RPMI8226 (cell line): ENCODE measurements at regions not wholly inside any gene's neighbourhood (a gene's known extent, or its start where the extent isn't known, plus 50 kb on each side); places are given as distances from the start of the nearest gene placed in this dataset.

Experiments used
- DNase-seq: peaks from one replicate; pipeline ENCODE4 v3.0.0-alpha.2; 2015

DNA sequence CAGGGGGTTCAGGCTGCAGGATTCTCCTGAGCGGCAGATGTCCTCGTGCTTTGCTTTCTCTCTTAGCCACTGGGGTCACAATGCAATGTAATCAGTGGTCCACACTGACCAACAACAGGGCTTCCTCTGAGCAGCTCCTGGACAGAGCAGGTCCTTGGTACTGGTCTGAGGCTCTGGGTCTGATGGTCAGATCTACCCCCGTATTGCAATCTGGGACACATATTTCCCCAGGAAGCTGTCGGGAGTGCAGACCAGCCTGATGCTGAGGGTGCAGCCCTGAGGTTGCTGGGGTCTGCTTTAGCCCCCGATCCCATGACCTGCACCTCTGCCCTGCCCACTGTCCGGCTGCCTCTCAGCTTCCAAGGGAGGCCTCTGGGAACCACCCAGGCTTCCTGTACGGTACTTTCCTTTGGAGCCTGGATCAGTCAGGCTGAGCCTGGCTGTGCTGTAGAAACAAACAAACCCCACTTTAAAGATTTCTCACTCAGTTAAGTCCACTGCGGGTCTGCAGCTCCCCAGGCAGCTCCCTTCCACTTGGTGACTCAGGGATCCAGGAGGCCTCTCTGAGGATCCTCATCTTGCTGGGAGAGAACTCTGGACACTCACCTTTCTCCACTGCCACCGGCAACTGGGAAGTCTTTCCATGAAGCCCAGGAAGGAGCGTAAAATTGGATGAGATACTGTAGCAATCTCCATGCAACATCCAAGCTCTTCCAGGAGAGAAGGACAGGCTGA, 1046.6 kb downstream of the TBC1D22A start:
- no peak for DNase-seq

DNA sequence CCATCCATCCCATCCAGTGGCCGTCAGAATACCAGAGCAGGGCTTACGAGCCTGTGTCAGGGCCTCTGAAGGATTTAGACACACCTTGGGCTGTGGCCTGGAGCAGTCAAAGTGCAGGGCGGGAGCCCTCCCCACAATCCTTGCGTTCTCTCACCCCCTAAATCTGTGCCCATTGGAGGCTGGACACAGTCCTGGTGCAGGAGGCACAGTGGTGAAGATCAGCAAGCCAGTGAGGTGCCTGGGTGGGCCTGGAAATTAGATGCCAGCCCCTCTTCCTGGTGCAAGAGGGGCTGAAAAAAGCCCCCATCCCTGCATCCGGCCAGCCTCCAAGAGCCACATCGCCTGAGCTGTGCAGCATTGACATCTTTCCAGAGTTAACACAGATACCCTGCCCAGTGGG, 1045.8 kb downstream of the TBC1D22A start:
- no peak for DNase-seq

DNA sequence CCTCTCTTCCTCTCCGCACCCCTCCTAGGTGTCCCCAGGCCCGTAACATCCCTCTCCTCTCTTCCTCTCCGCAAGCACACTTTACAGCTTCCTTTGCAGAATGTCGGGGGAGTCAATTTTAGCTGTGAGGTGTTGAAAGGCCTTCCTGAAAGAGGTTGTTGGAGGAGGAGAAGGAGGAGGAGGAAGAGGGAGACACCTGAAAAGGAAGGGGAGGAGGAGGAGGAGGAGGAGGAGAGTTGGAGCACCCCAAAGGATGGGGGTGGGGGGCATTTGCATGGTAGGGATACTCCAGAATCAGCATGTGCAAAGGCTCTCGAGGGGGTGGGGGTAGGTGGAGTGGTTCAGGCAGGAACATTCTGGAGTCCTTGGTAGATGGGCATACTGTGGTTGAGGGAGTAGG, 1045.1 kb downstream of the TBC1D22A start:
- no peak for DNase-seq

DNA sequence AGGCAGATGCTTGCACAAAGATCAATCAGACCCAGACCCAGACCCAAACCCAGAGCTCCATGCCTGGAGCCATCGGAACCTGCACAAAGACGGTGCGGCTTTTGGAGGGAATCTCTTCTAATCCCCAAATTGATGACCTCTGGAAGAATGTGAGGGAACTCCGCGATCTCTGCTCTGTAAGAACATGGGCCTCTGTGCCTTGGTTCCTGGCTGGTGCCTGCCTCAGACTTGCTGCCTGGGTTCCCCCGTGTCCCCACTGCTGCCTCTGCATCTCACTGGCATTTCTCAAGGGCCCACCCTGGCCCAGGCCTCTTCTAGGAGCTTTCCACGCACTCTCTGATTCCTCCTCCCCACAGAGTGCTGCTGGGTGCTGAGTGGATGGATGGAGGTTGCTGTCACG, 1044.4 kb downstream of the TBC1D22A start:
- DNase-seq: no peak

DNA sequence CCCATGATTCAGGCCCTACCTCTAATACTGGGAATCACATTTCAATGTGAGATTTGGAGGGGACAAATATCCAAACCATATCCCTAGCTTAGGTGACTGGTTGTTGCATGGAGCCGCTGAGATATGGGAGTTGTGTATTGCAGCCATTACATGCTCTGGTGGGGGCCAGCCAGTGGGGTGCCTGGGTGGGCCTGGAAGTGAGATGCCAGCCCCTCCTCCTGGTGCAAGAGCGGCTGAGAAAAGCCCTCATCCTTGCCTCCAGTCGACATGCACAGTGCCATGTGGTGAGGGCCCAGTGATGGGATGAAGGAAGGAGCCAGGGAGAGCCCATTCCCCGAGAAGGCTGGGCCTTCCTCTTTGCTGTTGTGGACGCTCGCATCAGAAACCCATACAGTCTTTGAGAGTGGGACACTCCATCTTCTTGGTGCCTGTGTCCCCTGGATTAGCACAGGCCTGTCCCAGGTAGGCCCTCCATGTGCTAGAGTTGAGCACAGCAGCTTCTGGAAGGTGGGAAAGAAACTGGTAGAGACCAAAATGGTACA, 1043.0 kb downstream of the TBC1D22A start:
- DNase-seq: no peak

DNA sequence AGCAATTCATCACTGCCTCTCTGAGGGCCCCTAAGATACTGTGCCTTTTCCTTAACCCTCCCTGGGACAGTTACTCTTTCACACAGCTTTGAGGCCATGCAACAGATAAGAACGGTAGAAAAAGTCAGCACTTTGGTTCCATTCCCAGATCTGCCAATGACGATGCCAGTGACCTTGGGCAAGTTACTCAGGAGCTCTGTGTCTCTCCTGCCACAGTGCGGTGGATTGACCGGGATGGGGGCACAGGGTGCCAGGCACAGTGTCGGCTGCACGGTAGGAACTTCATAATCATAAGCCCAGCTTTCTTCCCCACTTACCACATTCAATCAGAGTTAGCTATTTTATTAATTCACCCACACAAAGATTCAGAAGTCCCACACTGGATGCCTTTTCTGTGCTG, 1041.8 kb downstream of the TBC1D22A start:
- DNase-seq: no peak

DNA sequence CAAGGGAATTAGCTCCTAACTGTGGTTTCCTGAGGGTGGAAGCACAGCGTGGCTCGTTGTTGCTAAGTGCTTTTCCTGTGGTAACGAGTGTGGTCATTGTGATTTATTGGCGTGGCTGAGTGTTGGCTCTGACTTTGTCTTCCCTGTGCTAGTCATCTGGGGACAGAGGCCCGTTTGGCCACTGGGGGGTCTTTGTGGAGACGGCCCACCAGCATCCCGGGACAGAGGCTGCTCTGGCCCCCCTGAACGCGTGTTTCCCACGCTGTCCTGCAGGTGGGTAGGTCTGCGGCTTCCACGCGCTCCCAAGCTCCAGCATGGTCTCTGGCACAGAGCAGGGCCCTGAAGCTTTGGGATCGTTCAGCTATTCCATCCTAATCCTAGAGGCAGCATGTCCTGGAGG, 1040.0 kb downstream of the TBC1D22A start:
- DNase-seq: no peak

DNA sequence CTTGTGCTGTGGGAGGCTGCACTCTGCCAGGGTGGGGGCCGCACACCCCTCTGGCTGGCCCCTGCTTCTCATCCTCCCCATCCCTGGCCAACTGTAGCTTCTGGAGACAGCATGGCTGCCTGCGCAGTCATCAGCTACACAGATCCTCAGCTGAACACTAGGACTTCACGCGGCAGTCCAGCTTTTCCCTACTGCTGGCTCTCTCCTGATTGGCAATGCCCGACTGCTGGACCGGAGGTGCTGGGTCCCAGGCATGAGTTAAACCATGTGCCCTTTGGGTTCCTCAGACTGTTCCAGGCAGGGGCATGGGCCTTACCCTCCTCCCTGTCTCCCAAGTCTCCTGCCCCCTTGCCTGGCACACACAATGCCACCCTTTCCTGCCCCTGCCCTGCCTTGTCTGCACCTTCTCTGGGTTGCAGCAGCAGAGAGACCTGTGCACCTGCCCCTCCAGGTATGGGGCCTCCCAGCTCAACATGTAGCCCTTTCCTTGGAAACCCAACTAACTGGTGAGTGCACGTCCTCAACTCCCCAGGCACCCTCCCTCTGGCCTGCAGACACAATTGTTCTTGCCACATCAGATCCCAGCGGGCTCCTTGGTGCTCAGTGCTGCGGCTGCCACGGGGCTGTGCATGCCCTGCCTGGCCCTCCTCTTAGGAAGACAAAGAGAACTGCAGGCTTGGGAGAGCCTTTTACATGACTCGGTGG, 1039.2 kb downstream of the TBC1D22A start:
- DNase-seq: no peak

DNA sequence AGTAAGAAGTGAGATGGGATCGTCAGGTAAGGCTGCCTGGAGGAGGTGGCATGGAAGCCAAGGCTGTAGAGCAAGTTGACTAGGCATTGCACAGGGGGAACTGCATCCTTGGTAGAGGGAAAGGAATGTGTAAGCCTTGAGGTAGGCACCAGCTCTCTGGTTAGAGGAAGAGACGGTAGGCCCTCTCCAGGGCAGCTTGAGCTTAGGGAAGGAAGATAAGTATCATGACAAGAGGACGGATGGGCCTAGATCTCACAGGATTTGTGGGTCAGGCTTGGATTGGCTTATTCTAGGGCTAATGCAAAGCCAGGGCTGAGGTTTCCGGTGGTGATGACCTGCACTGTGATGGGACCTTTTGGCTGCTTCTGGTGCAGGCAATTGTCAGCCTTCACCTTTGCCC, 1035.8 kb downstream of the TBC1D22A start:
- no peak for DNase-seq

DNA sequence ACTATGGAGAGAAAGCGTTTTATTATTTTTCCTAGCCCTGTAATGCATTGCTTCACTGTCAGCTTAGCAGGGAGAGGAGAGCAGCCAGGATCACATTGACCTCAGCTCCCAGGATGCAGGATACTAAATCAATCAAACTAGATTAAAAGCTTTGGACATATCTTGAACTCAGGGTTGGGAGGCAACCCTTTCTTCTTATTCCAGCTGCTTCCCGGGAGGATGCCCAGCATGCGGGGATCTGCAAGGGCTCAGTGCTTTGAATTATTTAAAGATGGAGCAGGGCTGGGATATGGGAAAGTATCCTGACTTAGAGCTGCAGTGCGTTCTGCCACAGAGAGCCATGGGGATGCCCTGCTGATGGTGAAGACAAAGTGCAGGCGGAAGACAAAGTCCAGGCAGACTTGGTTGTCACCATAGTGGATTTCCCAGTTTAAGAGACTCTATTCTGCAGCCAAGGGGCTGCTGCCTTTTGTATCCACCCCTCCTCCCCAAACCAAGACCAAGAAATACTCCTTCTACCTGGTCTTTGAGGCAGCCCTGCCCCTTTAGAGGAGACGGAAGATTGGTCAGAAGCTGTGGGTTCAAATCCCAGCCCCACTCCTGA, 1035.0 kb downstream of the TBC1D22A start:
- DNase-seq: no peak

DNA sequence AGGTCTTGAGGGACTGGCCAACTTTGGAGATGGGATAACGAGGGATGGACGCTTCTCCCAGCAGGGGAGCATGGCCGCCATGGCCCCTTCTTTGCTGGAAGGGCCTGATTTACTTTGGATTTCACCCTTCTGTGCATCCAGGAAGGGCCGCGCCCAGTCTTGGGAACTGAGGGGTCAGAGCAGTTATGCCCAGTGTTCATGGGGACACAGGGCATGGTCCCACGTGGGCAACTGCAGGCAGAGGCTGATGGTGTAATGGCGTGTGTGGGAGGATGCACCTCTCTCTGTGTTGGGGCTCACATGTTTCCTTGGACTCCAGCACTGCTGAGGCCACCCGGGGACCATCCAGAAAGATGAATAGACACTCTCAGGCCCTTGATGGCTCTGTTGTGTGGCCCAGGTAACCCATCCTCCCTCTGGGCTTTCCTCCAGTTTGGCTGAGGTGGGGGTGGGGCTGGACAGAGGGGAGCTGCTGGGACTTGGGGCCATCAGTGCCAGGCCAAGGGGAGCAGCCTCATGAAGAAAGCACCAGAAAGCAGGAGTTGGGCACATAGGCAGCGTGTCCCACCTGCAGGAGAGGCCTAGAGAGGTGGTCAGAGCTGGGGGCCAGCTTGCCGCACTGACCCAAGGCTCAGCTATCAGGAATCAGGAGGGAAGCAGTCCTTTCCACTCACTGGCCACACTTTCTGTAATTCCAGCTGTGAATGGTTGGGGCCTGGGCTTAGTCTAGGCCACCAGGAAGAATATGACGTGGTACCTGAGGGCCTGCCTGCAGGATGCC, 1033.9 kb downstream of the TBC1D22A start:
- DNase-seq: no peak

DNA sequence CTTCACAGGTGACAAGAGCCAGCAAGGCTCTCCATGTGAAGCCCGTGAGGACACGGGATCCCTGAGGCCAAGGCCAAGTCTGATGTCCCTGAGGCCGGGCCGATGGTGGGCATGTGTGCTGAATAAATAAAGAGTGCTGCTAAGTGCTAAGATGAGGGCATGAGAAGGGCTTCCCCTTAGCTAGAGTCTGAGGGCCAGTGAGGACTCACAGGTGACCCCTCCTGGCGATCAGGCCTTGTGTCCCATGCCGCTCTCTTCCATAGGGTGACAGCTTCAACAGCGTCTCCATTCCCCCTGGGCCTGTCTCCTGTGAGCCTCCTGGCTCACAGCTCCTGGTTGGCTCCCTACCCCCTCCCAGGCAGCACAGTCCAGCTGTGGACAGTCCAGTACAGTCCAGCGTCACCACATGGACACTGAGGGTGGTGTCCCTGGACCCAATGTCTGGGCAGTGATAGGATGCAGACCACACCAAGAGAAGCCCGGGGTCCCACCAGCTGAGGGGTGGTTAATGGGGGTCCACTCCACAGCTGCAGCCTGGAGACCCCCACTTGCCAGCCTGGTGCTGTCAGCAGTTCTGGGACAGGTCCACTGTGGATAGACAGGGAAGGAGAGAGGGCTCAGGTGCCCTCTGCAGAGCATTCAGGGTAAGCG, 1033.2 kb downstream of the TBC1D22A start:
- DNase-seq: no peak

DNA sequence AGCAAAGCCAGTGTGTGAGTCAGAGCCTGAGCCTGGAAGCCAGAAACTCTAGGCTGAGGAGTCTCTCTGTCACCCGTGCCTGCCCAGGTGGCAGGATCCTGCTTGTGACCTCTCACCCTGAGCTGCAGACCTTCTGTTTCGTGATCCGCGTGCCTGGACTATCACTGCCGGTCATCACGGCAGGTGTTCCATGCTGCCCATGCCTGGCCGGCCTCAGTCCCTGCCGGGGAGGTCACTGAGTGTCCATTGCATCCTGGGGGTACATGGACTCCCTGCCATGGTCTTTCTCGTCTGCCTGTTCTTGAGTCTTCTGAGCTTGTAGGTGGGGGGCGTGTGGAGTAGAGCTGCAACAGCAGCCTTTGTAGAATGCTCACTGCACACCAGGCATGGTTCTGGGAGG, 1032.4 kb downstream of the TBC1D22A start:
- no peak for DNase-seq

DNA sequence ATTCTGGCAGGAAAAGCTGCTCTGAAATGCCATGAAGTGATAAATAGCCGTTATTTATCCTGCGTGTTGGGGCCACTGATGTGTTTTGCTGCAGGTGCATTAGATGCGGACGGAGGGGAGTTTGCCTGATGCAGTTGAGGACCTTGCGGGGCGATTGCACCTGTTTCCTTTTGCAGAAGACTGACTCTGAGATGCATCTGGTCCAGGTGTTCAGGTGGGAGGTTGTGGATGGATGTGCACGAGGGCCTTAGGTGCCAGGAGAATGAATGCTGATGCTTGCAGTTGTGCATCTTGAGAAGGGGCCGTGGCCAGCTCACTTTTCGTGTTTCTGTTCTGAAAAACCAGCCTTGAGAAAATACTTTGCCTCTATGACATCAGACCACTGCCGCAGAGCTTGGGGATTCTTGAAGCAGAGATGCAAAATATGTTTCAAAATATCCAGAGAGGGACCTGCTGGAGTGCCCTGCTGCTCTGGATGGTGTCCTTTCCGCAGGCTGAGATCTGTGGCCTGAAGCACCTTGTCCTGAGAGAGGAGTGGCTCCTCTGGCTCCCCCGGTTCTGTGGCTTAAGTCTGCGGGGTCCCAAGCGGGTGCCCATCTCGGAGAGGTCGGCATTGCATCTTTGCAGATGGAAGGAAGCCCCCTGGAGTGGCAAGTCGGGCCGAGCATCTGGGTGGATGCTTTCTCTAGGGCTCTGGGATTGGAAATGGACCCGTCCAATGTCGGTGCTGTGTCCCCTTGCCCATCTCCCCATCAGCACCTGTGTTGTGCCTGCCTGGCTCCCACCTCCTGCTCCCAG, 1031.1 kb downstream of the TBC1D22A start:
- DNase-seq: peak; percentile 16

DNA sequence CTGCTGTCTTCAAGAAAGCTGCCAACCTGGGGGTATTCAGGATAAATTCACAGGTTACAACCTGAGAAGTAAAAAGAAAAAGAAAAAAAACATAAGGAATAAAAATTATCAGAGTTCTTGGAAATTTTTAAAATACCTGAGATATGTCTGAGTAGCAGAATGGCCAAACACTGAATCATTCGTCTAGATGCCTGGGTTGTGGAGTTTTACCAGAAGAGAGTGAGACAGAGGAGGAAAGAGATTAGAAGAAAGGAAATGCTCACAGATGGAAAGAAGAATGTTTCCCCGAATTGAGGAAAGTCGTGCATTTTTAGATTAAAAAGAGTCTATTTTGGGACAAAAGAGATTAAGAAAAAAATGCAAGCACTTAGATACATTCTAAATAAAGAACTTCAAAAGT, 1026.7 kb downstream of the TBC1D22A start:
- no peak for DNase-seq

DNA sequence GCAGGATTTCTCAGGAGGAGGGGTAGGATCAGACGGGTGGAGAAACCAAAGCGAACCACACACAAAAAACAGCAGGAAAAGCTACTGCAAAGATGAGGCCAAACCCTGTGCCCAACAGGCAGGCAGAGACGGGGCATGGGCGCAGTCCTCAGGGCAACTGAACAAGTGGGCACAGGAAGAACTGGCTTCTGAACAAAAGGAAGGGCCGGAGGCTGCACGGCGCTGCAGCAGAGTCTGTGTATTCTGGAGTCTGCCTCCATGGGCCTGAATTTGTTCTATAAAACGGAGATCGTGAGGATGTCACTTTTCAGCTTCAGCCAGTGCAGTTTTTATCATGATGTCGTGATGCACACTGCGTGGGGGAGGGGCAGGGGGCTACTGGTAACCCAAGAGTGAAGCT, 1026.0 kb downstream of the TBC1D22A start:
- DNase-seq: no peak

DNA sequence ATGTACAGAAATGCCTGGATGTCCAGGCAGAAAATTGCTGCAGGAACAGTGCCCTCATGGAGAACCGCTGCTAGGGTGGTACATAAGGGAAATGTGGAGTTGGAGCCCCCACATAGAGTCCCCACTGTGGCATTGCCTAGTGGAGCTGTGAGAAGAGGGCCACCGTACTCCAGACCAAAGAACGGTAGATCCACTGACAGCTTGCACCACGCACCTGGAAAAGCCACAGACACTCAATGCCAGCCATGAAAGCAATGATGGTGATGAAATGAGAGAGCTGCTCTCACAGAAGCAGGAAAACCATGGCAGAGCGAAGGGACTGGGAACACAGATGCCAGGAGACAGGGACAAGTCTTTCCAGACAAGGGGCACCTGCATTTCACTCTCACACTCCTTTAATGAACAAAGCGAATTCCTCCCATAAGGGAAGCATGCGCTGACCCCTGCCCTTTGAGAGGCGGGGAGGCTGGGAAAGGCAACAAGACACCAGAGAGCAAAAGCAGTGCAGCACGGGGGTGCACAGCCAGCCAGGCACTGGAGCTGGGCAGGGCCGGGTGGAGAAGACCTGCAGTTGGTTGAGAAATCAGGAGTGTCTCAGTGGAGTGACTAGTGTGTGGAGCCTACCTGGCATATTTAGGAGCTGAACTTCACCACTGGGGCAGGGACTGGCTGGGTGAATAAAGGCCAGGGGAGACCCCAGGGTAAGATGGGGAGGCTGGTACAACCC, 1025.2 kb downstream of the TBC1D22A start:
- no peak for DNase-seq

DNA sequence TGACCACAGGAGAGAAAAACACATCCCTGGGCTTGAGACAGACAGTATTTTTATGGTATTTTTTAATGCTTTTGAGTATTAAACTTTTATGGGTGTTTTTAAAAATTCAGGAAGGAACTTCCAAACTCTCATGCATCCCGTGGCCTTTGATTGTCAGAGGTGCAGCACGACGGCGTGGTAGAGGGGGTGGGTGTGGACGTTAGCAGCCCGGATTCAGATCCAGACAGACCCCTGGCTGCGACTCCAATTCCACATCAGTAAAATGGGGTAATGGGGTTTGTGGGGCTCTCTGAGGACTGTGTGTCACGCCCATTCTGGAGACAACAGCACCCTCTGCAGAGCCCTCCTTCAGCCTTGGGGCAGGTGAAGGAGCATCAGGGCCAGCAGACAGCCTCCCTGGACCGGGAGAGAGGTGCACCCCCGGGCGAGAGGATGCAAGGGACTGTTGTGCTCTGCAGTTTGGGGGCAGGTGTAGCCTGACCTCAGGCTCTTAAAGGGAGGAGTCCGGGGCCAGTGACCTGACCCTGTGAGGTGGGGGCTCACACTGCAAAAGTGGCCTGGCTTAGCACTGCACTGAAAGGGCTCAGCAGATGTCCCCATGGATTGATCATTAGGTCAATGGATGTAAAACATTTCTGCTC, 1024.3 kb downstream of the TBC1D22A start:
- no peak for DNase-seq

DNA sequence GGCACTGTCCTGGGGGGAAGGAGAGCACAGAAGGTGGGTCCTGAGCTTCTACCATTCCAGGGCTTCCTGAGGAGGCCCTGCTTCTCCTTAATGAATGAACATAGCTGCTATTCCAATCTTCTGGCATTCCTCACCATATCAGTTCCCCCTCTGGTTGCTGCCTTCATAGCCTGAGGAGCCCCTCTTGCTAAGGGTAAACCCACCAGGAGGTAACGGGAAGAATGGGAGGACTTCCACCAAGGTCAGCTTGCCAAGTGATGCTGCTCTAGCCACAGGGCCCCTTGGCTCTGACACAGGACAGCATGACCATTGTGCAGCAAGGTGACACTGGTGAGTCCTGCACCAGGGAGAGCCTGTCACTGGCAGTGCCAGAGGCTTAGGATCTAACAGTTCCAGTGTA, 1022.5 kb downstream of the TBC1D22A start:
- no peak for DNase-seq

DNA sequence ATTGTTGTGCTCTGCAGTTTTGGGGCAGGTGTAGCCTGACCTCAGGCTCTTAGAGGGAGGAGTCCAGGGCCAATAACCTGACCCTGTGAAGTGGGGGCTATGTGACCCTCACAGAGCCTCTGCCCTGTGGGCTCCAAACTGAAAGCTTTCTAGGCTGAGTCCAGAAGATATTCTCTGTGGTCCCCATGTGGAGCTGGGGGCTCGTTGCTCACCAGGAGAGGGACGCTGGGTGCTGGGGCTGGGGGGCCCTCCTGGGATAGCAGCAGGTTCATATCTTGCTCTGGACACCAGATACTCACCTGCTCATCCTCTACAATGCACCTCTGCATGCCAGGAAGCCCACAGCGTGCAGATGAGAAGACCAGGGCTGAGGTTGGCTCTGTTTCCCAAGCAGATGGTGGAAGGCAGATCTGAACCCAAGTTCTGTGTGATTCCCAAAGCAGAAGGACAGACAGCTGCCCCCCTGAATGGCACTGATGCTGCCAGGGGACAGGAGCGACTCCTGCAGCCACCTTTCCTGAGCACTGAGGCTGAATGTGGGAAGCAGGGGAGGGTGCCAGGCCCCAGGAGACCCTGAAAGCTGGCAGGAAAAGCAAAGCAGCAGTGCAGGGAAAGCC, 1022.0 kb downstream of the TBC1D22A start:
- DNase-seq: no peak
